T-cell (primary cell): ENCODE measurements at regions not wholly inside any gene's neighbourhood (a gene's known extent, or its start where the extent isn't known, plus 50 kb on each side); places are given as distances from the start of the nearest gene placed in this dataset.

ENCODE experiments used
- ATAC-seq, 4 experiments: fragments of 200-7000 bp in 3 of 4; fragments of 150-1000 bp in 1 of 4; cut with Tn5 transposase; replicated peaks in 1 of 4; 1 replicate in 3 of 4; 2 replicates in 1 of 4; pipeline ENCODE4 v1.10.0; 2021; ENCODE audit warnings: moderate library complexity in 3 of 4, mild to moderate bottlenecking in 2 of 4, moderate number of reproducible peaks in 1 of 4
- CTCF ChIA-PET, 2 donors: fragments of 300-600 bp; sonication (Branson Sonifier 250); formaldehyde crosslinking; loops; one replicate each; lab custom pipeline; 2022; ENCODE audit warnings: antibody characterized with exemption in 2 of 2; lab: Charles Lee
- POLR2A ChIA-PET, 2 donors: fragments of 300-600 bp; sonication (Branson Sonifier 250); formaldehyde crosslinking; loops; one replicate each; lab custom pipeline; 2022; ENCODE audit warnings: antibody characterized with exemption in 2 of 2; lab: Charles Lee
- DNase-seq, 35 experiments: peaks; one replicate each; pipeline versions ENCODE4 v3.0.0 to v3.0.0-alpha.2; 2013 to 2023
- H3K27ac ChIP-seq: one replicate; pipeline ENCODE4 v1.5.1; 2013; ENCODE audit warnings: low read length
- H3K27me3 ChIP-seq, 2 experiments: replicated peaks in 1 of 2; 1 replicate in 1 of 2; 2 replicates in 1 of 2; pipeline versions ENCODE4 v1.6.1 to v1.7.0; 2013; ENCODE audit warnings: low read length in 1 of 2, mixed read lengths in 1 of 2; ENCODE audit not compliant: control insufficient read depth in 2 of 2, insufficient read depth in 2 of 2; ENCODE audit errors: extremely low read depth in 1 of 2
- H3K36me3 ChIP-seq, 2 donors: 1 replicate in 1 of 2; 2 replicates in 1 of 2; pipeline versions ENCODE4 v1.6.1 to v1.7.0; 2013; ENCODE audit warnings: low read length in 1 of 2; ENCODE audit not compliant: control insufficient read depth in 2 of 2, insufficient read depth in 1 of 2; ENCODE audit errors: extremely low read depth in 1 of 2
- H3K4me1 ChIP-seq, 2 experiments: 1 replicate in 1 of 2; 2 replicates in 1 of 2; pipeline versions ENCODE4 v1.6.1 to v1.7.0; 2013; ENCODE audit warnings: low read length in 2 of 2, mixed read lengths in 1 of 2; ENCODE audit not compliant: insufficient read depth in 2 of 2, control insufficient read depth in 1 of 2; ENCODE audit errors: extremely low read depth in 1 of 2
- H3K4me3 ChIP-seq, 2 donors: 1 replicate in 1 of 2; 2 replicates in 1 of 2; pipeline versions ENCODE4 v1.5.1 to v1.7.0; 2013; ENCODE audit warnings: mild to moderate bottlenecking in 2 of 2, low read length in 1 of 2, moderate library complexity in 1 of 2; ENCODE audit not compliant: control insufficient read depth in 1 of 2; ENCODE audit errors: extremely low read depth in 1 of 2
- H3K9me3 ChIP-seq: 2 replicates; pipeline ENCODE4 v1.7.0; 2013
- H3K27ac Mint-ChIP-seq, 2 donors: one replicate each; pipeline ENCODE4 v1.8.0; 2020 to 2021; ENCODE audit warnings: mild to moderate bottlenecking in 2 of 2, mixed read lengths in 2 of 2
- H3K27me3 Mint-ChIP-seq, 2 donors: one replicate each; pipeline ENCODE4 v1.8.0; 2021 to 2022; ENCODE audit warnings: mixed read lengths in 2 of 2
- H3K36me3 Mint-ChIP-seq: one replicate; pipeline ENCODE4 v1.8.0; 2021; ENCODE audit warnings: mixed read lengths
- H3K4me1 Mint-ChIP-seq, 3 donors: one replicate each; pipeline ENCODE4 v1.8.0; 2020 to 2022; ENCODE audit warnings: mixed read lengths in 3 of 3, mild to moderate bottlenecking in 1 of 3
- H3K4me3 Mint-ChIP-seq, 3 donors: one replicate each; pipeline ENCODE4 v1.8.0; 2020 to 2022; ENCODE audit warnings: mild to moderate bottlenecking in 3 of 3, mixed read lengths in 3 of 3, moderate library complexity in 3 of 3
- H3K9me3 Mint-ChIP-seq, 3 donors: one replicate each; pipeline ENCODE4 v1.8.0; 2020 to 2022; ENCODE audit warnings: mixed read lengths in 3 of 3
- WGBS: methylation state at CpG from one replicate; pipeline ENCODE4 v1.1.5; 2013; ENCODE audit warnings: missing lambda C conversion rate; ENCODE audit not compliant: insufficient coverage; 5-methylcytosine and 5-hydroxymethylcytosine counted together

GRCh38 chr7:117971556-117972244, 98.5 kb upstream of the CTTNBP2 start:
- POLR2A ChIA-PET = no interaction called here
- Mint-ChIP-seq H3K27ac (no peak overlapping the region), H3K27me3 (no peaks in the 10 kb centered on the region), H3K36me3 (no peaks in the 10 kb centered on the region), H3K9me3 (peaks cover 1 to 5% (median 4%) of the 10 kb centered on the region in 3 donors), H3K4me3 (no peak overlapping the region), H3K4me1 (no peaks in the 10 kb centered on the region)
- ATAC-seq (no peak), DNase-seq (no peak)
- no peaks in the 10 kb centered on the region for H3K4me1 ChIP-seq
- H3K27me3 ChIP-seq = no peaks in the 10 kb centered on the region
- H3K27ac ChIP-seq = no peak overlapping the region
- no peaks in the 10 kb centered on the region for H3K36me3 ChIP-seq
- H3K4me3 ChIP-seq = no peak overlapping the region
- H3K9me3 ChIP-seq = no peaks in the 10 kb centered on the region
- CTCF ChIA-PET = no interaction called here
- 100% methylated on average over 1 of the region's 11 CpGs for WGBS

GRCh38 chr7:117972606-117973005, 99.4 kb upstream of the CTTNBP2 start:
- no peaks in the 10 kb centered on the region for H3K27me3 Mint-ChIP-seq
- no peaks in the 10 kb centered on the region for H3K9me3 ChIP-seq
- no peak for ATAC-seq
- no peak for DNase-seq
- H3K27ac ChIP-seq = no peak overlapping the region
- no peaks in the 10 kb centered on the region for H3K4me1 ChIP-seq
- H3K4me1 Mint-ChIP-seq = no peaks in the 10 kb centered on the region
- ChIA-PET CTCF (no interaction called here), POLR2A (no interaction called here)
- WGBS = 86% methylated on average over 4 of the region's 4 CpGs
- no peak overlapping the region for H3K4me3 Mint-ChIP-seq
- H3K27ac Mint-ChIP-seq = no peak overlapping the region
- peaks cover 0 to 4% (median 4%) of the 10 kb centered on the region in 3 donors for H3K9me3 Mint-ChIP-seq
- H3K27me3 ChIP-seq = no peaks in the 10 kb centered on the region
- H3K4me3 ChIP-seq = no peak overlapping the region
- no peaks in the 10 kb centered on the region for H3K36me3 Mint-ChIP-seq
- H3K36me3 ChIP-seq = no peaks in the 10 kb centered on the region

- CTCF ChIA-PET = no interaction called here
- Mint-ChIP-seq H3K27me3 (no peaks in the 10 kb centered on the region), H3K9me3 (peaks cover 0 to 4% (median 3%) of the 10 kb centered on the region in 3 donors), H3K27ac (no peak overlapping the region), H3K4me1 (no peaks in the 10 kb centered on the region), H3K4me3 (no peak overlapping the region), H3K36me3 (no peaks in the 10 kb centered on the region)
- H3K27me3 ChIP-seq = no peaks in the 10 kb centered on the region
- 90% methylated on average over 3 of the region's 5 CpGs for WGBS
- DNase-seq (no peak), ATAC-seq (no peak)
- H3K27ac ChIP-seq = no peak overlapping the region
- no peaks in the 10 kb centered on the region for H3K4me1 ChIP-seq
- no peaks in the 10 kb centered on the region for H3K36me3 ChIP-seq
- no peaks in the 10 kb centered on the region for H3K9me3 ChIP-seq
- H3K4me3 ChIP-seq = no peak overlapping the region
- POLR2A ChIA-PET = no interaction called here
Measured at GRCh38 chr7:117973975-117974374, 100.7 kb upstream of the CTTNBP2 start.

- no peaks in the 10 kb centered on the region for H3K27me3 Mint-ChIP-seq
- Histone ChIP-seq H3K36me3 (no peaks in the 10 kb centered on the region), H3K27me3 (no peaks in the 10 kb centered on the region), H3K4me3 (no peak overlapping the region), H3K27ac (no peak overlapping the region), H3K9me3 (no peaks in the 10 kb centered on the region), H3K4me1 (no peaks in the 10 kb centered on the region)
- peaks cover 0 to 4% (median 3%) of the 10 kb centered on the region in 3 donors for H3K9me3 Mint-ChIP-seq
- H3K4me3 Mint-ChIP-seq = no peak overlapping the region
- no CpG with 5 or more reads among the region's 2 CpGs for WGBS
- DNase-seq (no peak), ATAC-seq (no peak)
- H3K4me1 Mint-ChIP-seq = no peaks in the 10 kb centered on the region
- ChIA-PET CTCF (no interaction called here), POLR2A (no interaction called here)
- no peaks in the 10 kb centered on the region for H3K36me3 Mint-ChIP-seq
- H3K27ac Mint-ChIP-seq = no peak overlapping the region
Measured at GRCh38 chr7:117974891-117975290, 101.7 kb upstream of the CTTNBP2 start.

- H3K27ac Mint-ChIP-seq = no peak overlapping the region
- ChIA-PET CTCF (no interaction called here), POLR2A (no interaction called here)
- no peaks in the 10 kb centered on the region for H3K27me3 Mint-ChIP-seq
- no peak overlapping the region for H3K4me3 Mint-ChIP-seq
- no peaks in the 10 kb centered on the region for H3K27me3 ChIP-seq
- no peaks in the 10 kb centered on the region for H3K9me3 ChIP-seq
- no peaks in the 10 kb centered on the region for H3K36me3 ChIP-seq
- H3K4me1 Mint-ChIP-seq = no peaks in the 10 kb centered on the region
- no peaks in the 10 kb centered on the region for H3K36me3 Mint-ChIP-seq
- H3K9me3 Mint-ChIP-seq = peaks cover 0 to 4% (median 3%) of the 10 kb centered on the region in 3 donors
- no peak for ATAC-seq
- H3K4me3 ChIP-seq = no peak overlapping the region
- no CpG with 5 or more reads among the region's 1 CpG for WGBS
- H3K27ac ChIP-seq = no peak overlapping the region
- no peaks in the 10 kb centered on the region for H3K4me1 ChIP-seq
- DNase-seq = no peak
Measured at GRCh38 chr7:117975476-117975875, 102.2 kb upstream of the CTTNBP2 start.

- no peaks in the 10 kb centered on the region for H3K36me3 Mint-ChIP-seq
- H3K4me1 Mint-ChIP-seq = no peaks in the 10 kb centered on the region
- WGBS = 83% methylated on average over 2 of the region's 4 CpGs
- ChIA-PET POLR2A (no interaction called here), CTCF (no interaction called here)
- no peak for DNase-seq
- no peaks in the 10 kb centered on the region for H3K36me3 ChIP-seq
- no peak for ATAC-seq
- H3K4me1 ChIP-seq = no peaks in the 10 kb centered on the region
- H3K27ac Mint-ChIP-seq = no peak overlapping the region
- H3K27ac ChIP-seq = no peak overlapping the region
- no peak overlapping the region for H3K4me3 ChIP-seq
- H3K27me3 Mint-ChIP-seq = no peaks in the 10 kb centered on the region
- no peaks in the 10 kb centered on the region for H3K9me3 ChIP-seq
- peaks cover 0 to 4% of the 10 kb centered on the region in 2 experiments for H3K27me3 ChIP-seq
- peaks cover 0 to 4% (median 0%) of the 10 kb centered on the region in 3 donors for H3K9me3 Mint-ChIP-seq
- no peak overlapping the region for H3K4me3 Mint-ChIP-seq
Measured at GRCh38 chr7:117979954-117980497, 106.8 kb upstream of the CTTNBP2 start.
